CD4-positive, alpha-beta T cell (primary cell): ENCODE measurements at regions not wholly inside any gene's neighbourhood (a gene's known extent, or its start where the extent isn't known, plus 50 kb on each side); places are given as distances from the start of the nearest gene placed in this dataset.

ENCODE experiments used
- ATAC-seq: fragments of 200-7000 bp; cut with Tn5 transposase; one replicate; pipeline ENCODE4 v1.10.0; 2022; ENCODE audit warnings: mild to moderate bottlenecking; ENCODE audit not compliant: poor library complexity
- CTCF ChIA-PET: fragments of 350-600 bp; sonication (Branson Sonifier 250); formaldehyde crosslinking; loops from one replicate; lab custom pipeline; 2021; ENCODE audit warnings: antibody characterized with exemption, inconsistent platforms; lab: Charles Lee
- POLR2A ChIA-PET: fragments of 350-600 bp; sonication (Branson Sonifier 250); formaldehyde crosslinking; loops from one replicate; lab custom pipeline; 2021; ENCODE audit warnings: antibody characterized with exemption, inconsistent platforms; lab: Charles Lee
- DNase-seq, 14 experiments: peaks; one replicate each; pipeline ENCODE4 v3.0.0-alpha.2; 2013 to 2020; ENCODE audit warnings: mixed read lengths in 2 of 14
- H3K27ac ChIP-seq, 2 donors: one replicate each; pipeline versions ENCODE4 v1.5.1 to v1.7.0; 2013; ENCODE audit warnings: low read length in 2 of 2, low read depth in 1 of 2, mild to moderate bottlenecking in 1 of 2
- H3K27me3 ChIP-seq, 2 experiments: 1 replicate in 1 of 2; 2 replicates in 1 of 2; pipeline versions ENCODE4 v1.6.1 to v1.7.0; 2013; ENCODE audit warnings: low read length in 2 of 2, control low read depth in 1 of 2, mild to moderate bottlenecking in 1 of 2, moderate library complexity in 1 of 2; ENCODE audit not compliant: insufficient read depth in 2 of 2, control insufficient read depth in 1 of 2
- H3K36me3 ChIP-seq: one replicate; pipeline ENCODE4 v1.6.1; 2013; ENCODE audit warnings: low read length, control low read depth; ENCODE audit not compliant: insufficient read depth
- H3K4me1 ChIP-seq: one replicate; pipeline ENCODE4 v1.6.1; 2013; ENCODE audit warnings: low read length, control low read depth; ENCODE audit not compliant: insufficient read depth
- H3K4me3 ChIP-seq: one replicate; pipeline ENCODE4 v1.5.1; 2013; ENCODE audit warnings: mild to moderate bottlenecking, low read length, moderate library complexity
- H3K9me3 ChIP-seq, 2 experiments: 1 replicate in 1 of 2; 2 replicates in 1 of 2; pipeline versions ENCODE4 v1.6.1 to v1.7.0; 2013; ENCODE audit warnings: low read length in 2 of 2, mild to moderate bottlenecking in 2 of 2, control low read depth in 1 of 2, moderate library complexity in 1 of 2; ENCODE audit not compliant: control insufficient read depth in 1 of 2, insufficient read depth in 1 of 2
- H3K27ac Mint-ChIP-seq: one replicate; pipeline ENCODE4 v1.8.0; 2020; ENCODE audit warnings: mixed read lengths
- H3K27me3 Mint-ChIP-seq: one replicate; pipeline ENCODE4 v1.8.0; 2021; ENCODE audit warnings: mixed read lengths
- H3K36me3 Mint-ChIP-seq: one replicate; pipeline ENCODE4 v1.8.0; 2021; ENCODE audit warnings: low read depth, mixed read lengths
- H3K4me1 Mint-ChIP-seq: one replicate; pipeline ENCODE4 v1.8.0; 2021; ENCODE audit warnings: low read depth, mixed read lengths
- H3K4me3 Mint-ChIP-seq: one replicate; pipeline ENCODE4 v1.8.0; 2020; ENCODE audit warnings: mild to moderate bottlenecking, mixed read lengths
- H3K9me3 Mint-ChIP-seq: one replicate; pipeline ENCODE4 v1.8.0; 2020; ENCODE audit warnings: mixed read lengths
- intact Hi-C, 2 experiments: fragments of 100-400 bp; cut with DNase I in 1 of 2; cut with micrococcal nuclease in 1 of 2; formaldehyde crosslinking; loops; one replicate each; pipeline versions ENCODE4 v1.15.1 to v1.9.0; 2023 to 2025; cut with DNase I, micrococcal nuclease
- TF ChIP-seq, protein P1 (sequence below): fragments of 200-600 bp; IDR thresholded peaks from one replicate; pipeline ENCODE4 v1.8.0; 2022; ENCODE audit warnings: antibody characterized with exemption, mild to moderate bottlenecking

DNA sequence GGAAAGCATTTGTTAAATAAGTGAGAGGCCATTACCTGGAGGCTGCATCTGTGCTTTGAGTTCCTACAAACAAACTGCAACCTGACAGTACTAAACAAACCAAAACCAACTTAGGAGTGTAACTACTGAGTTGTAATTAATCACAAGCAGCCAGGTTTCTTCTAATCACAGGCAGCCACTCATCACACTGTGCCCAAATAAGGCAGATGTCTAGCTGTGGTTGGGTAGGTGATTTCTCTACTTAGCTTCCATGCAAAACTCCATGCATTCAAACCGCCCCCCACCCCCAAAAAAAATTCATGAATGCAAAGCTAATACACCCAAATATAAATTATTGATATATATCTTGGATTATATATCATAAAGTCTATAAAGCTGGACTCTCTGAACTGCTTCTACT is 461.1 kb downstream of the ARL4A start:
- Histone ChIP-seq H3K4me3 (no peak overlapping the region), H3K36me3 (no peaks in the 10 kb centered on the region), H3K27ac (no peak overlapping the region), H3K4me1 (no peaks in the 10 kb centered on the region), H3K27me3 (no peaks in the 10 kb centered on the region), H3K9me3 (no peaks in the 10 kb centered on the region)
- no peak for DNase-seq
- intact Hi-C loops, result no loop called here
- Mint-ChIP-seq H3K9me3 (no peaks in the 10 kb centered on the region), H3K4me1 (no peaks in the 10 kb centered on the region), H3K4me3 (no peak overlapping the region), H3K36me3 (no peaks in the 10 kb centered on the region), H3K27me3 (no peaks in the 10 kb centered on the region), H3K27ac (no peak overlapping the region)
- ATAC-seq, result no peak
- ChIA-PET POLR2A (interaction anchor here (0.6 kb wide), 1 partner anchor 1149 kb away, joined by 6 read pairs; no protein-coding TSS in a partner anchor), CTCF (no interaction called here)
- TF ChIP-seq, protein P1, sequence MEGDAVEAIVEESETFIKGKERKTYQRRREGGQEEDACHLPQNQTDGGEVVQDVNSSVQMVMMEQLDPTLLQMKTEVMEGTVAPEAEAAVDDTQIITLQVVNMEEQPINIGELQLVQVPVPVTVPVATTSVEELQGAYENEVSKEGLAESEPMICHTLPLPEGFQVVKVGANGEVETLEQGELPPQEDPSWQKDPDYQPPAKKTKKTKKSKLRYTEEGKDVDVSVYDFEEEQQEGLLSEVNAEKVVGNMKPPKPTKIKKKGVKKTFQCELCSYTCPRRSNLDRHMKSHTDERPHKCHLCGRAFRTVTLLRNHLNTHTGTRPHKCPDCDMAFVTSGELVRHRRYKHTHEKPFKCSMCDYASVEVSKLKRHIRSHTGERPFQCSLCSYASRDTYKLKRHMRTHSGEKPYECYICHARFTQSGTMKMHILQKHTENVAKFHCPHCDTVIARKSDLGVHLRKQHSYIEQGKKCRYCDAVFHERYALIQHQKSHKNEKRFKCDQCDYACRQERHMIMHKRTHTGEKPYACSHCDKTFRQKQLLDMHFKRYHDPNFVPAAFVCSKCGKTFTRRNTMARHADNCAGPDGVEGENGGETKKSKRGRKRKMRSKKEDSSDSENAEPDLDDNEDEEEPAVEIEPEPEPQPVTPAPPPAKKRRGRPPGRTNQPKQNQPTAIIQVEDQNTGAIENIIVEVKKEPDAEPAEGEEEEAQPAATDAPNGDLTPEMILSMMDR, result no peak

DNA sequence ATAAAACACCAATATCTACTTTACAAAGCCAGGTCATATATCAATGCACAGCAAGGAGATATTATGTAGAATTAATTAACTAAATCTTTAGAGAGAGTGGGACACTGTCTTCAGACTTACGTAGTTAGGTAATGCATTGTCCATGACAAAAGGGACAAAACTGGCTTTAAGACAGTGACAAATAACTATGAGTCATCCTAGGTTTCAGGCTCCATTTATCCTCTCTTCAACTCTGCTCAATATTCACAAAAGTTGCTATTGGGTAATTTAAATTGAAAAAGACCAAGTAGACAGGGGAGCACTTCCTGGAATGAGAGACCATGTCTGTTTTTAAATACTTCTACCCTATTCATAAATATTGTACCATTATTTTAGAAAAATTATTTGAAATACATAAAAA is 464.5 kb downstream of the ARL4A start:
- POLR2A ChIA-PET, result no interaction called here
- Histone ChIP-seq H3K9me3 (no peaks in the 10 kb centered on the region), H3K27me3 (no peaks in the 10 kb centered on the region), H3K27ac (no peak overlapping the region), H3K4me3 (no peak overlapping the region), H3K4me1 (no peaks in the 10 kb centered on the region), H3K36me3 (no peaks in the 10 kb centered on the region)
- no peaks in the 10 kb centered on the region for H3K27me3 Mint-ChIP-seq
- ATAC-seq, result no peak
- H3K4me1 Mint-ChIP-seq, result no peaks in the 10 kb centered on the region
- intact Hi-C loops, result no loop called here
- TF ChIP-seq, protein P1, result no peak
- no peaks in the 10 kb centered on the region for H3K36me3 Mint-ChIP-seq
- DNase-seq, result no peak
- H3K27ac Mint-ChIP-seq, result no peak overlapping the region
- no peak overlapping the region for H3K4me3 Mint-ChIP-seq
- CTCF ChIA-PET, result no interaction called here
- H3K9me3 Mint-ChIP-seq, result no peaks in the 10 kb centered on the region

DNA sequence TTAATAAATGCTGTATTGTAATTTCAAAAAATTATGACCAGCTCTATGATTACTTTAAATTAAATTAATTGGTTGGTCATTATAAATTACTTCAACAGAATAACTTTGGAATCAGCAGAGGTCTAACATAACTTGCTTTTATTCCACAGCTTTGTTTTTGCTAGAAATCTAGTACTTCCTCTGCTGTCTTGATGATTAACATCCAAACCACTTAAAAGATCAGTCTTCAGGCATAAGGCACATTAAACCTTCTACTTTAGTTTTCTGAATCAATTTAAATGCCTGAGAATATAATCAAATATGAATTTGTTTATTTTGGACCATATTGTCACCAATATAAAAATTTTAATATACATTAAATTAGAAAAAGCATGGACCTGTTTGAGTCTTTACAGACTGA is 465.3 kb downstream of the ARL4A start:
- no peaks in the 10 kb centered on the region for H3K27me3 Mint-ChIP-seq
- POLR2A ChIA-PET, result no interaction called here
- no peaks in the 10 kb centered on the region for H3K36me3 ChIP-seq
- no peak overlapping the region for H3K27ac Mint-ChIP-seq
- H3K4me3 ChIP-seq, result no peak overlapping the region
- no peaks in the 10 kb centered on the region for H3K9me3 ChIP-seq
- no peaks in the 10 kb centered on the region for H3K4me1 ChIP-seq
- ATAC-seq, result no peak
- no peaks in the 10 kb centered on the region for H3K36me3 Mint-ChIP-seq
- no peaks in the 10 kb centered on the region for H3K27me3 ChIP-seq
- DNase-seq, result no peak
- no peak overlapping the region for H3K27ac ChIP-seq
- CTCF ChIA-PET, result no interaction called here
- H3K4me1 Mint-ChIP-seq, result no peaks in the 10 kb centered on the region
- H3K9me3 Mint-ChIP-seq, result no peaks in the 10 kb centered on the region
- H3K4me3 Mint-ChIP-seq, result no peak overlapping the region
- TF ChIP-seq, protein P1, result no peak
- intact Hi-C loops, result no loop called here
